ENCODE measurements at regions not wholly inside any gene's neighbourhood (a gene's known extent, or its start where the extent isn't known, plus 50 kb on each side); places are given as distances from the start of the nearest gene placed in this dataset.

GRCh38 chr12:46439793-46440511 lies 67.4 kb upstream of the SLC38A2 start:
- no peak for DNase-seq

GRCh38 chr12:46438719-46439319 lies 66.2 kb upstream of the SLC38A2 start:
- no peak for DNase-seq

- no peak for DNase-seq
Observed at GRCh38 chr12:46438256-46438655, 65.7 kb upstream of the SLC38A2 start.

- DNase-seq, result no peak
Observed at GRCh38 chr12:46437469-46437868, 64.9 kb upstream of the SLC38A2 start.

- no peak for DNase-seq
Observed at GRCh38 chr12:46436747-46437146, 64.2 kb upstream of the SLC38A2 start.

GRCh38 chr12:46435625-46436024 lies 63.1 kb upstream of the SLC38A2 start:
- no peak for DNase-seq

- no peak for DNase-seq
Observed at GRCh38 chr12:46435029-46435428, 62.5 kb upstream of the SLC38A2 start.

GRCh38 chr12:46433829-46434228 lies 61.3 kb upstream of the SLC38A2 start:
- DNase-seq, result no peak

- no peak for DNase-seq
Observed at GRCh38 chr12:46432325-46432724, 59.8 kb upstream of the SLC38A2 start.

- no peak for DNase-seq
Observed at GRCh38 chr12:46430340-46430948, 57.9 kb upstream of the SLC38A2 start.

Measured in activated T-cell treated with anti-CD3 and anti-CD28 coated beads for 4 hours (primary cell).